ENCODE measurements at regions not wholly inside any gene's neighbourhood (a gene's known extent, or its start where the extent isn't known, plus 50 kb on each side); places are given as distances from the start of the nearest gene placed in this dataset.

- no peak for DNase-seq
Measured at GRCh38 chr21:26784974-26785373, 60.2 kb downstream of the ADAMTS1 start.

- no peak for DNase-seq
Measured at GRCh38 chr21:26783466-26784195, 61.6 kb downstream of the ADAMTS1 start.

- DNase-seq = no peak
Measured at GRCh38 chr21:26782747-26783146, 62.5 kb downstream of the ADAMTS1 start.

DNA sequence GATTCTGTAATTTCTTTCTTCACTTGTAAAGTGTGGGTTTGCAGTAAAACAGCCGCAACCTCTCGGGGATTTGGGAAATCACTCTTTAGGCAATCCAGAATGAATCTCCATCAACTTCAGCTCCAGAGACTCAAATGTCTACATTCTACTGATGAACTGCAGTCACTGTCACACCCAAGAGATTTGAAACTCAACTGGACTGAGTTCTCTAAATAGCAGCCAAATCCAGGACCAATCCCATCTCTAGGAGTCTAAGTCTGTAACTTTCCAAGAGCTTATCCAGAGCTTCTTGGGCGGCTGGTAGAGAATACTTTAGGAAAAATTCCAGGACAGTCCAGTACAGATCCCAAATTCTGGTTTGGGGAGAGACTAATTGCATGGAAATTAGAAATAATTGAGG, 62.9 kb downstream of the ADAMTS1 start:
- no peak for DNase-seq

DNA sequence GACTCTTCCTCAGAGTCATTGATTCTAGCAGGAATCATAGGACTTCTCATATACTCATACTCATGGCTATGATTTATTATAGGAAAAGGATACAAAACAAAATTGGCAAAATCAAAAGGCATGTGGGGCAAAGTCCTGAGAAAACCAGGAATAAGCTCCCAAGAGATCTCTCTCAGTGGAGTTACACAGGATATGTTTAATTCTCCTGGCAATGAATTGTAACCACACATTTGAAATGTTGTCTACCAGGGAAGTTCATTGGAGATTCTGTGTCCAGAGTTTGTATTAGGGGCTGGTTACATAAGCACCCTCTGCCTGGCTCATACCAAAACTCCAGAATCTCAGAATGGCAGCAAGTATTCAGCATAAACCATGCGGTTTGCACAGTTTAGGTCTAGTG, 63.9 kb downstream of the ADAMTS1 start:
- no peak for DNase-seq

DNA sequence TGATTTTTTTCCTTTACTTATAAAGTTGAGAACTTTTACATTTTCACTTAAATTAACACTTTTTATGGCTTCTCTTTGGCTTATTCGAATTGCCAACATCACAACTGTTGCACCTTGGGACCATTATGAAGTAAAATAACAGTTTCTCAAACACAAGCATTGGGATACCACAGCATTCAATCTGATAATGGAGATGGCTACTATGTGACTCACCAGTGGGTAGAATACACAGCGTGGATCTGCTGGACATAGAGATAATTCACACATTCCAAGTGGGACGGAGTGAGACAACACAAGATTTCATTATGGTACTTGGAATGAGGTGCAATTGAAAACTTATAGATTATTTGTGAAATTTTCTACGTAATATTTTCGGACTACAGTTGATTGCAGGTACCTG, 68.0 kb downstream of the ADAMTS1 start:
- no peak for DNase-seq

- DNase-seq = no peak
Measured at GRCh38 chr21:26776310-26777021, 68.7 kb downstream of the ADAMTS1 start.

GRCh38 chr21:26773058-26773457, 72.2 kb downstream of the ADAMTS1 start:
- DNase-seq = no peak

- peak; percentile 52 for DNase-seq
Measured at GRCh38 chr21:26769613-26770188, 75.5 kb downstream of the ADAMTS1 start.

DNA sequence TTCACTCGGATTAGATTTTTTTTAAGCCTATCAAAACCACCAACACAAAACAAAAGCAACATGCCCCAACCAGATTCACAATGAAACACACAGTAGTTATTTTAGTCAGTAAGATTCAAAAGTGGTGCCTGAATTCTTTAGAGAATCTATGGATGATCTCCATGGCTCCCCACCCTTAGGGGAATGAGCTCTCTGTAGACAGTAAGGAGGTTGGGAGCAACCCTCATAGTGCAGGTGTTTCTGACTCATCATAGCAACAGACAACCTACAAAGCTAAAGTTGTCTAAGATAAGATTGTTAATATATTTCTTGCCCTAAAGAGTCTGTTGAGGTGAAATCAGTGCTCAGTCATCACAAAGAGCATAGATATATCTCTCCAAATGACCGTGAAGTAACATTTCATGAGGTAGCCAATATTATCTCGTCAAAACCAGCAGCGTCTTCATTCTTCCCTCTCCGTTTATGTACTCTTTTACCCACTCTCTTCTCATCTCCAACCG, 78.3 kb downstream of the ADAMTS1 start:
- DNase-seq = no peak

DNA sequence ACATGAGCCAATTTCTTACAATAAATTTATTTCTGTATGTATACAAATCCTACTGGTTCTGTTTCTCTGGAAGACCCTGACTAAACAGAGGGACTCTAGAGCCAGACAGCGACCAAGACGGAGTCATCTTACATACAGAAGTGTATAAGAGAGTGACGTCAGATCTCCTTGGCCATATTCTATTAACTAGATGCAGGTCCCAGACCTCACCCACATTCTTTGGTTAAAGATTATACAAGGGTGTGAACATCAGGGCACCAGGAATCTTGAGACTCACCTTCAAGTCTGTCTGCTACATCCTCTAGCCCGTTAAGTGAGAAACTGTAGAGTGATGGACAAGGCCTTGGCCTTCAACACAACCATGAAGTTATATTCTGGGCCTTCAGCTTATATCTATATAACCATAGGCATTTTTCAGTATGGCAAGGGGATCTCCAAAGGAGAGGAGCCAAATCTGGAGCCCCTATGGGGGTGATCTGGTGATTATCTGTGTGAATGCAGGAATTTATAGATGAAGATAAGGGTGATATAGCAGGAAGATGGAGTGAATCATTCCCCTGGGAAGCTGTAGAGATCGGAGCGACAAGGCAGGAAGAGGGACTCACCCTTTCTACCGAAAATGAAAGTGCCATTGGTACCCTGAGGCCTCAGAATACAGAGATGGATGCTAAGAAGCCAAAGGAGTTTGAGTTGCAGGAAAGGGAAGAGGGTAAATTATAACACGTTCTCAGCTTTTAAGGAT, 83.9 kb downstream of the ADAMTS1 start:
- no peak for DNase-seq

DNA sequence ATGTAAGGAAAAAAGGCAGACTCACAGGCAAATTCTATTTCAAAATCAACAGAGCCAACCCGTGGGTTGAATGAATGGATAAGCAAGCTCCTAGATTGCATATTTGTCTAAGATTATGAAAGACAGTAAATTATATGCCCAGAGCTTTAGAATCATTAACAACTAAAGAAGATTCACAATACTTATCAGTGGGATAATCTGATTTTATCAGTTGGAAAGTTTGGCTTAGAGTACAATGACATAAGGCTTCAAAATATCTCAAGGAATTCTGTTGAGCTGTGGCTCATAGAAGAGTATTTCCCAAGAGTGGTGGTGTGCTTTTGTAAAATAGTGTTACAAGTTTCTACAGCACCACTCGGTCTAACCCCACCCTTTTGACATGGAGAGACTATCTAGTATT, 85.5 kb downstream of the ADAMTS1 start:
- DNase-seq = no peak

DNA sequence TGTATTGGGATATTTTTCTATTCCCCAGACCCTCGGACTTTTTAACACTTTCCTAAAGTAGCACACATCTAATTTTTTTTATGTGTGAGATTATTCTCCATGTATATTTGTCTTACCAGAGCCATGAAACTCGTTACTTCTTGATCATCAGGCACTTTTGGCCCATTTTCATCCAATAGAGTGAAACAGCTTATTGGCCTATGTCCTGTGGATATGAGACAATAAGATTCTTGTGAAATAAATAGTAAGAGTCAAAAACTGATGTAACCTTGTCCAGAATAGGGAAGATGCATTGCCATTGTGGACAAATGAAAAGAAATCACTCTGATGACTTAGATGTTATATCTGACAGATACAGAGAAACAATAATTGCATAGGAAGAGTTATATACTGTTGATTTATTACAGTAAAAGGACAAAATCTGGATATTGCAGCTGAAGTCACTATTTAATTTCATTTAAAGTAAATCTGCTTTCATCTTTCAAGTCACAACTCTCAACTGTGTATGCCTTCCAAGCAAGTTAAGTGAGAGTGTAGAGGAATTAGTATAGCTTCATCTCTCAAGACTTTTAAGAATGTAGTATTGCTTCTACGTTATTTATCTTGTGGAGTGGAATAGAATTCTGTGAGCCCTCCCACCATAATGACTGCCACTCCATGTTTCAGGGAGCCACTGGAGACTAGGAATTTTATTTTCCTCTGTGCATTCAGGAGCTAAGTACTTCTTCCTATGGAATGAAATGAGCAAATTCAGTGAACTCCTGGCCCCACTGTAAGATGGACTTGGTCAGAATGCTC, 86.9 kb downstream of the ADAMTS1 start:
- no peak for DNase-seq

GRCh38 chr21:26756491-26757159, 88.6 kb downstream of the ADAMTS1 start:
- DNase-seq = no peak

DNA sequence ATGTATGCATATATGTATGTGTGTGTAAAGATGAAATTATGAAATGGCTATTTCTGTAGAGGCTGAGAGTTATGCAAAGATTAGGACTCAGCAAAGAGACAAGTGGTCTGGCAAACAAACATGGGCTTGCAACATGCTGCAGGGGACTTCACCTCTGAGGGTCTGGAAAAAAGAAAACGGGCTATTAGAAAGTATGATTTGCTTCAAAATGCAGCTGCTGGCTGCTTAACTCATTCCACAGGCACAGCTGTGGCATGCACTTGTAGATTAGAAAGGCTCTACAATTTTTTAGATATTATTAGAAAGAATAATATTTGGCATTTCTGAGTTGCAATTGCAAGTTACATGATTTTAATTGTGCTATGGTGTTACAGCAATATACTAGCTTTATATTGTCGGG, 90.4 kb downstream of the ADAMTS1 start:
- DNase-seq = no peak

DNA sequence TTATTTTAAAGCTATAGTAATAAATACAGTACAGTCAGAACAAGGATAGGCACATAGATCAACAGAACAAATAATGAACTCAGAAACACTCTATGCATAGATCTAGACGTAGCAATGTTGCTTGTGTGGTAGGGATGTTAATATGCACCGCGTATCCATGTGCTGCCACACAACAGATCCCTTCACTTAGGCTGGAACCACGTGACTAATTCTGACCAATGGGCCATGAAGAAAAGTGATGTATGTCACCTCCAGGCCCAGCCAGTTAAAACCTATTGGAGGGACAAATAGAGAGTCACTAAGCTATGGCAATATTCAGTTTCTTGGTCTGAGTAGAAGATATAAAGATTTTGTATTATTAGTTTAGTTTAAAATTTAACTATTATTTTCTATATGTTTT, 91.4 kb downstream of the ADAMTS1 start:
- DNase-seq = no peak

- no peak for DNase-seq
Measured at GRCh38 chr21:26752849-26753248, 92.4 kb downstream of the ADAMTS1 start.

DNA sequence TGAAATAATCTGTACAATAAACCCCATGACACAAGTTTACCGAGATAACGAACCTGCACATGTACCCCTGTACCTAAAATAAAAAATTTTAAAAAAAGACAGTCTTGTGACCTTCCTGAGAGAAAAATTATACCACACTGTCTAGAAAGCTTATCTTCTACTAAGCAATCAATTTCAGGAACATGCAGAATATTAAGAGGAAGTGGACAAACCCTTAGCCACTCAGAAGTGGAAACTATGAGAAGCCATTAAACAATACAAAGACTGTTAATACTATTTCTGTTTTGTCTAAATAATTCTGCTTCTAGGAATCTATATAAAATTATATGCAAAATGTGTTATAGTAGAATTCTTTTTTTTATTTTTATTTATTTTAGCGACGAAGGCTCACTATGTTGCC, 93.9 kb downstream of the ADAMTS1 start:
- DNase-seq = no peak

- DNase-seq = no peak
Measured at GRCh38 chr21:26748066-26748465, 97.1 kb downstream of the ADAMTS1 start.

- DNase-seq = no peak
Measured at GRCh38 chr21:26747216-26747615, 98.0 kb downstream of the ADAMTS1 start.

DNA sequence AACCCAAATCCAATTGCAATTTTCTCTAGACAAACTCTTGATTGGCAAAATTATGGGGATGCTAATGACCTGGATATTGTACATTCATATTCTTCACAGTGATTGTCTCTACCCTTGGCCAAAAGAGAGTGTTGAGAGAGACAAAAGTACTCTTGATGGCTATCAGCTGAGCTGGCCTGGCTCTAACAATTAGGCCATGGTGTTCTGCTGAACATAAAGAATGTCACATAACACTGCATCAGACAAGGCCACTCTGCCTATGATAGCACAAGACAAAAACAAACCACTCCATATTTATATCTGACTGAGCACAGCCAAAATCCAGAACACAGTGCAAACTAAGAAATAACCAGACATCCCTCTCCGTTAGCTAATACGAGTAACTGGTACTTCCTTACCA, 101.7 kb downstream of the ADAMTS1 start:
- DNase-seq = no peak

- no peak for DNase-seq
Measured at GRCh38 chr21:26739189-26739588, 106.0 kb downstream of the ADAMTS1 start.

All from COR-L47 (cell line).